Muscle of arm (tissue), 1 donor: ENCODE measurements at regions not wholly inside any gene's neighbourhood (a gene's known extent, or its start where the extent isn't known, plus 50 kb on each side); places are given as distances from the start of the nearest gene placed in this dataset.
A peak's percentile ranks its signal among the peaks of the same experiment; 100 is the strongest.
"Not testable (repeated sequence)": the region's sequence is repeated elsewhere in the genome, so short reads cannot be mapped to it uniquely, and the experiment has no call there.

Source experiments
- DNase-seq: peaks from one replicate; pipeline ENCODE4 v3.0.0-alpha.2; 2013

DNA sequence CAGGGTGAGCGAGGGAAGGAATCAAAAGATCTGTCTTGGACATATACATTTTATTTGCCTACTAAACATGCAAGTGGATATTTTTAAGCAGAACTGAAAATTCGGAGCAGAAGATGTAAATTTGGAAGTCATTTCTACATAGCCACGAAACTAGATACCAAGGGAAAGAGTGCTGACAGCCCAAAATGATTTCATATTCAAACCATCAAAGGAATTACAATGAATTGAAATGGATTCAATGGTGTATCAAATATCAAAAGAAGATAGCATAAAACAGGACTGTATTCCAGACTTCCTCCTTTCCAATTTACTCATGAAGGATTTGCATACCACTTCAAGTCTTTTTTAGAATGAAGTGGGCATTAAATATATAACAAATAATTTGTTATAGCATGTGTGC lies 313.5 kb upstream of the KITLG start:
- no peak for DNase-seq

DNA sequence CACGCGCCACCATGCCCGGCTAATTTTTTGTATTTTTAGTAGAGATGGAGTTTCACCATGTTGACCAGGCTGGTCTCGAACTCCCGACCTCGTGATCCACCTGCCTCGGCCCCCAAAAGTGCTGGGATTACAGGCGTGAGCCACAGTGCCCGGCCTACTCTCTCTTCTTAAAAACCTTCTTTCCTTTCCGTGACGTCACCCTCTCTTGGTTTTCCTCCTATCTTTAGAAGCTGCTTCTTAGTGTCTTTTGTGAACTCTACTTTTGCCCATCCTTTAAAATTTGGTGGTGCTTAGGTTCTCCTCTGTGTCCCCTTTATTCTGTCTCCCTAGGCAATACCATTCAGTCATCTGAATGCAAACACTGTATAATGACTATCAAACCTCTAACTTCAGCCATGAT lies 311.2 kb upstream of the KITLG start:
- DNase-seq, result not testable (repeated sequence)

DNA sequence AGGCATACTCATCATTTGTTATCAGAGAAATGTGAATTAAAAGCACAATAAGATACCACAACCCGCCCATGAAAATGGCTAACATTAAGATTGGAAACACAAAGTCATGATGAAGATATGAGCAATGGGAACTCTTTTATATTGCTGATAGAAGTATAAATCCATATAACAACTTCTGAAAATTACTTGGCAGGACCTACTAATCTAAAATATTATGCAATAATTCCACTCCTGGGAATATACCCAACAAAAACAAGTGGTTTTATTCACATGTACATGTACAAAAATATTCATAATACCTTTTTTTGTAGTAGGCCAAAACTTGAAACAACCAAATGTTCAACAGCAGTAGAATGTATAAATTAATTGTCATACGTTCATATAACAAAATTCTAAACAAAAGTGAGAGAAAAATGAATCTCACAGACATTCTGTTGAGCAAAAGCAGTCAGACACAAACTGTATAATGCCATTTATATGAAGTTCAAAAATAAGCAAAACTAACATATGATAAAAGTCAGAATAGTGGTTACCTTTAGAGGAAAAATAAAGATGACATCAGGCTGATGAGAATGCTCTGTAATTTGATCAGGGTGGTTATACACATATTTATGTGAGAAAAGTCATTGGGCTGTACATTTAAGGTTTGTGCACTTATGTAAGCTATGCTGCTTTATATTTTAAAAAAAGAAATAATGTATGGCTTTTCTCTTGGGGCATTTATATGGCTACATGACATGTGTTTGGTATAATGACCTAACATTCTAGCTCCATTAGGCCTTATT lies 309.2 kb upstream of the KITLG start:
- DNase-seq, result no peak

DNA sequence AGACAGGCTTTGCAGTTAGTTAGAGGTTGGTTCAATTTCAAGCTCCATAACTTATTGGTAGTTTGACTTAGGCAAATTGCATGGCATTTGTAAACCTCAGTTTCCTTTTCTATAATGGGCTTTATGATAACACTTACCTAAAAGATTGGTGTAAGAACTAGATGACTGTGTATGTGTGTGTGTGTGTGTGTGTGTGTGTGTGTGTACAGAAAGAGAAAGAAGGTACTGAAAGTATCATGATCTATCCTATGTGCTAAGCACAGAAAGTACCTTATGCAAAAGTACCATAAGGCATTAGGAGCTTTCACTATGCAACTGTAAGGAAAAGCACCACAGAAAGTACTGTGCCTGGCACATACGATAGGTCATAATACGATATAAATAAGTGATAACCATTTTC lies 304.3 kb upstream of the KITLG start:
- DNase-seq, result no peak

DNA sequence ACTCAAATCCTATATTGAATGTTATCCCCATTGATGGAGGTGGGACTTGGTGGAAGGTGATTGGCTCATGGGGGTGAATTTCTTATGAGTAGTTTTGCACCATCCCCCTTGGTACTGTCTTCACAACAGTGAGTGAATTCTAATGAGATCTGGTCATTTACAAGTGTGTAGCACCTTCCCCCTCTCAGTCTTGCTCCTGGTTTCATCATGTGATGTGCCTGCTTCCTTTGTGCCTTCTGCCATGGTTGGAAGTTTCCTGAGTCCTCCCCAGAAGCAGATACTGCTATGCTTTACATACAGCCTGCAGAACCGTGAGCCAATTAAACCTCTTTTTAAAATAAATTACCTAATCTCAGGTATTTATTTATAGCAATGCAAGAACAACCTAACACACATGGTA lies 302.4 kb upstream of the KITLG start:
- no peak for DNase-seq

DNA sequence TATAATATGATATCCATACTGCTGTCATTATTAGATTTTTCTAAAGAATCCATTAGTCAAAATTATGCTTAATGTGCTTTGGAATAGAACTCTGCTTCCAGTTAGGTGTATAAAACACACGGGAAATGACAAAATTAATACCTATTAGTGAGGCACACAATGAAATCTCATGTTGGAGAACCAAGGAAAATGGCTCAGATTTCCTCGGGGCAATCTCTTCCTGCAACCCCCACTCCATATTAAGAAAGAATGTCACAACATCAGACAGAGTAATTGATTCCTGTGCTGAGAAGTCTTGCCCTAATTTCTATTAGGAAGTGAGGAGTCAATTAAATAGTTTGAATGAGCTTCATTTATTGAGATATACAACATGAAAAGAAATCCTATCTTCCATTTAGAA lies 299.8 kb upstream of the KITLG start:
- no peak for DNase-seq

DNA sequence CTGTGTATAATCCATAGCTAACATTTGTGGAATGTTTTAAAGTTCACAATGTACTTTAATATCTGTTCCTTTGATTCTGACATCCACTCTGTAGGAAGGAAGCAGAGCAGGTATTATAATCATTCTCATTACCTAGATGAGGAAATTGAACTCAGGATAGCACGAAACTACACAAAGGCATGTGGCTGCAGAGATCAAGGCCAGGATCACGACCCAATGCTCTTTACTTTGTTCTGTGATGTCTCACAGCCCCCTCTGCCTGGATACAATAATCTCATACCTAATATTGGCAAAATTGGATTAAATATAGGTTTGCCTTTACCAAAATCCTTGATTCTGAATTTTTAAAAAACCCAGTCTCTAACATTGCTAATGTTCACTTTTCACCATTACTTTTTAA lies 298.0 kb upstream of the KITLG start:
- no peak for DNase-seq

DNA sequence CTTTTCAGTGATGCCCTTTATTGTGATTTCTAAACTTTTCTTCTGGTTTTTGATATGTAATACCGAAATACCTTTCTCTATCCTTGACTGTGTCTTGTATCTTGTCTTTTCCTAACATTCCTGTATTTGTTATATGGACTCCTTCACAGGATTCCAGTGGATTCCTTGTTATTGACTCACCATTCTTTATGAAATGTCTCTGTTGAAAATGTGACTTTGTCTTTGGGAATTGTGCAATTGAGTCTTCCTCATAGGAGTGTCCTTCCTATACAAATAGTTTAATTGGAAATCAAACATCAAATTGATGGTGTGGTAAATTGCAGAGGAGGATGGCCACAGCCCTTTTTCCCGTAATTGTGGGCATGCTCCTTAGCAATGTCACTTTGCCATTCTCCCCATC lies 296.6 kb upstream of the KITLG start:
- no peak for DNase-seq

DNA sequence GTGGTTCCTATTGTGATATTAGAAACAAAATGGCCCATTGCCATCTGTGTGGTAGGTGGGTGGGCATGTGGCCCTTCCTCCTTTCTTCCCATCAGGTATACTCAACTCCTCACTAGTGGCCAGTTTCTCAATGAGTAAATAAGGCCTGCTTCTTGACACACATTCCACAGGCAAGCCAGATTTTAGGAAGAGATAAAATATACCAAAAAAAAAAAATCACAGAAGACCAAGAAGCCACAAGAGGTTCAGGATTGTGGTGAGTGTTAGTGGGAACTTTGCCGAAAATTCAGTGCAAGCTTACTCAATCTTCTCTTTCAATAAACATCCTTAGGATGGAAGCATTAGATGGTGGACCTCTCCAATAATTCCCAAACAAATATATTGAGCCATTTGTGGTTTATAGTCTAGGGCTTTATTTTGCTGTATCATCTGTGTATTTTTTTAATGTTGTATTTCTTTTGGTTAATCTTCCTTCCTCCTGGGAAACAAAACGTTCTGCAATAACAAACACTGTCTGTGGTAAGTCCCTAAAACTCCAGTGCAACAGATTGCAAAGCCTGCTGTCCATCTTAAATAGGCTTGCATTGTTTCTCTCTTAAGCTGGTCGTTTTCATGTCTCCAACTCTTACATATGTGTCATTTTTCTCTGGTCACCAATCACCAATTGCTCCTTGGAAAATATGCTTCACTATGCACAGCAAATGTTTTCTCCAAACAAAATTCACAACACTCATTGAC lies 289.9 kb upstream of the KITLG start:
- no peak for DNase-seq

DNA sequence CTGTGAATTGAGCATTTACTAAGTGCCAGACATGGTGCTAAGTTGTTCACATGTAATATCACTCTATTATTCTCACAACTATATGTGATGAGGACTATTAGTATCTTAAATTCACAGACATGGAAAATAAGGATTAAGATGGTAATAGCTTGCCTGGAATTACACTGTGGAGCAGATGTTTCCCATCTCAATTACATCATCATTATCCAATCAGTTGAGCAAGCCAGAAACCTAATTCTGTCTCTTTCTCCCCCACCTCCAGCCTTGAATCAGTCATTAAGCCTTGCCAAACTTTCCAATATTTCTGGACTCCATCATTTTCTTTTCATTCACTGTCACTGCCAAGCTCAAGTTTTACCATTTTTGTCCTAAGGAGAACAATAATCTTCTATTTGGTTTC lies 287.8 kb upstream of the KITLG start:
- peak; percentile 20 for DNase-seq

DNA sequence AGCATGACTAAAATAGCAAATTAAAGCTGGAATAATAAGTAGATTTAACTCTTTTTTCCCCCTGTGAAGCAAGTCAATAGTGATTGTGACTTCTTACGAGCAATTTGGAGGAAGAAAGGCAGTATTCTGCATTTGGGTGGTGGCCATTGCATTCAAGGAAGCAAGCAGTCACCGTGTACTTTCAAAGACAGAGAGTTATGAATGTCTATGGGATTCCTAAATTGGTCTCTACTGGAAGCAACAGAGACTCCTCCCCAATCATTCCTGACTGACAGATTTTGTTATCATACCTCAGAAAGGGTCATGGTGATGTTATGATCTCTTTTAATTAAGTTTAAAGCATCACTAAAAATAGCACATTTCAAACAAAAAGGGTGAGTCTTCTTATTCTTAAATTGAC lies 287.2 kb upstream of the KITLG start:
- DNase-seq, result no peak

DNA sequence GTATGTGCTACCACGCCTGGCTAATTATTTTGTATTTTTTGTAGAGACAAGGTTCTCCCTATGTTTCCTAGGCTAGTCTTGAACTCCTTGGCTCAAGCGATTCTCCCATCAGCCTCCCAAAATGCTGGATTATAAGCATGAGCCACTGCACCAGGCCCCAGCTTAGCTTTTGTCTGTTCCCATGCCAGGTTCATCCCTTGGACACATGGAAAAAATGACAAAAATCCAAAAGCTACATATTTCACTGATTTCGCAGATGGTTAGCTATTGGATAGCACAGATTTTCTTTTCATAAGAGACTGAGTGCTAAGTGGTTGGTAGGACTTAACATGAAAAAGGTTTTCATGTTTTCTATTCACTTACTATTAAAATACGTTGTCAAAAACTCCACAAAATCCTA lies 286.6 kb upstream of the KITLG start:
- no peak for DNase-seq

DNA sequence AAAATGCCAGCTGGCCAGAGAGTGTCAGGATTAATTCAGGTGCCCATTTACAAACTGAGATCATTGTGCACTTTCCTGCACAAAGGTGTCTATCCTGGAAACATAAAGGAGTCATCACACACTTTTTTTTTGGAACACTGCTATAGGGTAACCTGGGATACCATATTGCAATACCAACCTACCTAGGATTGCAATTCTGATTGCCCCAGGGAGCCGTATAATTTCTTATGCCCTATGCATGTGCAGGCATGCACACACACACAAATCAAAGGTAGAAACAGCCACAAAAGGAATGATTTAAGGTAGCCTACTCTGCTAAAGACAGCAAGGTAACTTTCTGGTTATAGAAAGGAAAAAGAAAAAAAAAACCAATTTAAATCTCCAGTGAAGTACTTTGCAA lies 285.3 kb upstream of the KITLG start:
- DNase-seq, result no peak

DNA sequence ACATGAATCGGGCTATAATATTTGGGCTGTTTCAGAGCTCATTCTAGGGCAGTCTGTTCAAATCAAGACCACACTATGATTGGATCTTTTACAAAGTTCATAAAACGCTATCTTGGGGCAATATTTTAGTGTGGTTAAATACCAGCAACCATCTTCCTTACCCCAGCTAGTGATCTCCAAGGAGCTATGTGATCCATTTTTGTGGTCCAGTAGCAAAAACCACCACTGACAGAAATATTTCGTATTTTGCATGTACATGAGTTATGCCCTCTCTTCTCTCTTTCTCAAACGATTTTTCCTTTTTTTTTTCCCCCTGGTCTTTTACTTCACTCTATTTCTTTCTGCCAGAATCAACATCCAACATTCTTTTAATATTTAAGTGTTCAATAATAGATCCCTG lies 280.6 kb upstream of the KITLG start:
- DNase-seq, result no peak

DNA sequence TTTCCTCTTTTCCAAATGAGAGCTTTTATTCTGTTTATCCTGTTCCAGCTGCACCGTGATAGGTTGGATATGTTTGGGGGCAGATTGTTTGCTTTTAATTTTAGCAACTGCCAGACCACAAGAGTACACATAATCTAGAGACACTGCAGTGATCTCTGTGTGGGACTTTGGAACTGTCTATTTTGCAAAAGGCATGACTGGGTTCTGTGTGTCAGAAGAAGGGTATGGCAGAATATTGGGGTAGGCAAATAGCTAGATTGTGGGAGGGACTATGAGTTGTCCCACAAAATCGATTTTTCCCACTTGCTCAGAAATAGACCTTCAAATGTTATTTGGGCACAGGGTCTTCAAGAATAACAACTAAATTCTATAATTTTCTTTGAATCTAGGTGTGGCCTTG lies 275.9 kb upstream of the KITLG start:
- DNase-seq, result no peak

DNA sequence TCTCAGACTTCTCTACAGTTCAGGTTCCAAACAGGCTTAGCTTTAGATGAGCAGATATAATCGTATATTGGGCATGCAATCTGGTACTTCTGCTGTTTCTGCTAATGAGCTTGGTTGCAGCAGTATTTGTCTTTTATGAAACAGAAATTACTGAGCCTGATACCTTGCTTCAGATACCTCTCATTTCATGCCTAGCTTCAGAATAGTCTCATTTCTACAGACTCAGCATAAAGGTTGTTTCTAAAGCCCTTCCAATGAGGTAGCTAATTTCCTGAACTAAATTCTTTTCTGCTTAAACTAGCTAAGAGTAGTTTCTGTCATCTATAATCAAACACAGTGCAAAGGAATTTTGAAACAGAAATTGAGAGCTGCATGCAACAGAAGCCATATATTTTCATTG lies 275.0 kb upstream of the KITLG start:
- no peak for DNase-seq

DNA sequence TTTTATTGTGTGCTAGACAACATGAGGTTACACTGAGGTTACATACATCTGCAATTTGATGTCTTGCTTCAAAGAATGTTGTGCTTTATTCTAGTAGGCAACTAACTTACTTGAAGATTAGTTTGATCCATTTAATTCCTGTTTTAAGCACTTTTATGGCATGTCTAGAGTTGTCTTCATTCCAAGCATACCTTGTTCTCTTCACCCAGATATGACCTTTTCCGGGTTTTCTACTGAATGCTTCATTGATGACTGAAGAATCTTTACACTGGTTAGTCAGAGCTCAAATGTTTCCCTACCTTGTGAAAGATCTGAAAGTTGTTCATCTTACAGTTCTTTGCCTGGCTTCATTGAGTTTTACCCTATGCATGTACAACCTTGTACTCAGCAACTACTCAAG lies 274.0 kb upstream of the KITLG start:
- no peak for DNase-seq

DNA sequence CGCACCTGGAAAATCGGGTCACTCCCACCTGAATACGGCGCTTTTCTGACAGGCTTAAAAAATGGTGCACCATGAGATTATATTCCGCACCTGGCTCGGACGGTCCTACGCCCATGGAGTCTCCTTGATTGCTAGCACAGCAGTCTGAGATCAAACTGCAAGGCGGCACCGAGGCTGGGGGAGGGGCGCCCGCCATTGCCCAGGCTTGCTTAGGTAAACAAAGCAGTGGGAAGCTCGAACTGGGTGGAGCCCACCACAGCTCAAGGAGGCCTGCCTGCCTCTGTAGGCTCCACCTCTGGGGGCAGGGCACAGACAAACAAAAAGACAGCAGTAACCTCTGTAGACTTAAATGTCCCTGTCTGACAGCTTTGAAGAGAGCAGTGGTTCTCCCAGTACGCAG lies 267.0 kb upstream of the KITLG start:
- DNase-seq, result not testable (repeated sequence)

DNA sequence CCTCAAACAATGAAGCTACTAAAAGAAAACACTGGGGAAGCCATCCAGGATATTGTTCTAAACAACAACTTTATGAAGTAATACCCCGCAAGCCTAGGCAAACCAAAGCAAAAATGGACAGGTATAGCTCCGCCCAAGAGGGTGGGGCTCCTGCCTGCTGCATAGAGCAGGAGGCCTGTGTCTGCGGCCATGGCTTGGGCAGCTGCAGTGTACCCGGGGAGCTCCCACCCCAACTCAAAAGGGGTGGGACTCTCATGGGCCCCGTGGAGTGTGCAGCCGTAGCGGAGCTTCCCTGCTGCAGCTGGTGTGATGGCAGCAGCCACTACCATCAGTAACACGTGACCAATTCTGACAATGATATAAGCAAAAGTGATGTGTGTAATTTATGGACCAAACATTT lies 264.2 kb upstream of the KITLG start:
- no peak for DNase-seq

DNA sequence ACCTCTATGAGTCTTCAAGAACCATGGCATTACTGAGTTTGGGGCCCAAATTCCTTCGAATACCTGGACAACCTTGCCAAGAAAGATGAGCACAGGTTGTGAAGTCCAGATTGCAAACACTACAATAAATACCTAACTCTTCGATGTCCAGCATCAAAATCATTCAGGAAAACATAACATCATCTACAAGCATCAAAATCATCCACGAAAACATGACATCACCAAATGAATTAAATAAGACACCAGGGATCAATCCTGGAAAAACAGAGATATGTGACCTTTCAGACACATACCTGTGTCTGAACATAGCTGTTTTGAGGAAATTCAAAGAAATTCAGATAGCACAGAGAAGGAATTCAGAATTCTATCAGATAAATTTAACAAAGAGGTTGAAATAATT lies 262.0 kb upstream of the KITLG start:
- no peak for DNase-seq

DNA sequence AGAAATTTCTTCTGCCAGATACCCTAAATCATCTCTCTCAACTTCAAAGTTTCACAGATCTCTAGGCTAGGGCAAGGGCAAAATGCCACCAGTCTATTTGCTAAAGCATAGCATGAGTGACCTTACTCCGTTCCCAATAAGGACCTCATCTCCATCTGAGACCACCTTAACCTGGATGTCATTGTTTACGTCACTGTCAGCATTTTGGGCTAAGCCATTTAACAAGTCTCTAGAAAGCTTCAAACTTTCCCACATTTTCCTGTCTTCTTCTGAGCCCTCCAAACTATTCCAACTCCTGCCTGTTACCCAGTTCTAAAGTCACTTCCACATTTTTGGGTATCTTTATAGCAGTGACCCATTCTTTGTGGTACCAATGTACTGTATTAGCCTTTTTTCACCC lies 259.2 kb upstream of the KITLG start:
- no peak for DNase-seq

DNA sequence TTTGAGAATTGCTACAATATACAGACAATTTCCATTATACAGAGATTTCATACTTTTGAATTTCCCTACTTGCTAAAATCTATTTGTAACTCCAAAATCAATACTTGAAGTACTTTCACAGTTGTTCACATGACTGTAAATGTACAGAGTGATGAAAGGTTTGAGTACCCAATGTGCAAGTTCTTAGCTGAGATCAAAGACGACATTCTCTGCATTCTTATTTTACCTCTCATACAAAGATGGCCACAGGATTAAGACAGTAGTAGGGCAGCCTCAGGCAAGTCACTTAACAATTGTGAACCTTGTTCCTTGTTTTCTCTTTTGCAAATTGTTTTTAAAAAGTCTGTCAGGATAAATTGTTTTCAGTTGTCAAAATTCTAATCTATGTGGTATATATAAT lies 255.9 kb upstream of the KITLG start:
- DNase-seq, result no peak

DNA sequence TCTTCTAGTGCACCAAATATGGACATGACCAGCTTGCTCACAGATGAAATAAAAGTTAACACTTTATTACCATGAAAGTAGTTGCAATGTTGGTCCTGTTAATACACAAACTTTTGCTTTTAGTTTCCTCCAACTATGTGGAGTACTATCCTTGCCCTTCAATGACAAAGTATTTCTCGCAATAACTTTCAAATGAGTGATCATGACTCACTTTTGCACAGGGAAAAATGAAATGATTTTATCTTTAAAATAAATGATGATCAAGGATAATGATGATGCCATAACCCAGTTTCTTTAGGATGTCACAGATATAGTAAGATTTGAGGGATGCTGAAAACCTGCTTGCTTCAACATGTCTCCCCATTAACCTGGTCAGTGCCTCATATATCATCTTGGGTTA lies 254.0 kb upstream of the KITLG start:
- DNase-seq, result no peak

DNA sequence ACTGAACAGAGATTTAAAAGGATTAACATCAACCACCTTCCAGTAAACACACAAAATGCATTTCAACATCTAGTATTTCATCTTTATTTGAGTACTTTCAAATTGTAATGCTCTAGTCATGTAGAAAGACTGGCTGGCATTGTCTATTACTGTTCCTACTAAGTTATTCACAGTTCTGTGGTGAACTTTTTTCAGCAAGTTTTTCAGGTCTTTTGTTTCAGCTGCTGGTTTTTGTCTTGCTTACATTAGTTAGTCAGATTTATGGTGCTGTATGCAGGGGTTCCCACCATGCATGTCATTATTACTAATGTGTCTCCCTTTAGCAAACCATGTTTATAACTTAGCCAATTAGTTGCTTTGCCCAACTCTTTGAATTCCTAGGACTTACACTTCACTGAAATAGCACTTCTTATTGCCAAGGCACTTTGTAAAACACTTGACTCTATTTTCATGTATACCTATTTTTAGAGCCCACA lies 253.4 kb upstream of the KITLG start:
- DNase-seq, result no peak
